Suppressor macrophage treated with lipopolysaccharide for 4 hours (primary cell): ENCODE measurements at regions not wholly inside any gene's neighbourhood (a gene's known extent, or its start where the extent isn't known, plus 50 kb on each side); places are given as distances from the start of the nearest gene placed in this dataset.
A peak's percentile ranks its signal among the peaks of the same experiment; 100 is the strongest.
"Not testable (repeated sequence)": the region's sequence is repeated elsewhere in the genome, so short reads cannot be mapped to it uniquely, and the experiment has no call there.

ENCODE experiments used
- DNase-seq: peaks from one replicate; pipeline ENCODE4 v3.0.0-alpha.2; 2020

GRCh38 chr4:103982454-103982853 is 262.7 kb upstream of the TACR3 start:
- no peak for DNase-seq

- no peak for DNase-seq
These were observed 228.6 kb upstream of the TACR3 start for GRCh38 chr4:103948244-103949018.

GRCh38 chr4:103947617-103948016 is 227.8 kb upstream of the TACR3 start:
- DNase-seq, result no peak

DNA sequence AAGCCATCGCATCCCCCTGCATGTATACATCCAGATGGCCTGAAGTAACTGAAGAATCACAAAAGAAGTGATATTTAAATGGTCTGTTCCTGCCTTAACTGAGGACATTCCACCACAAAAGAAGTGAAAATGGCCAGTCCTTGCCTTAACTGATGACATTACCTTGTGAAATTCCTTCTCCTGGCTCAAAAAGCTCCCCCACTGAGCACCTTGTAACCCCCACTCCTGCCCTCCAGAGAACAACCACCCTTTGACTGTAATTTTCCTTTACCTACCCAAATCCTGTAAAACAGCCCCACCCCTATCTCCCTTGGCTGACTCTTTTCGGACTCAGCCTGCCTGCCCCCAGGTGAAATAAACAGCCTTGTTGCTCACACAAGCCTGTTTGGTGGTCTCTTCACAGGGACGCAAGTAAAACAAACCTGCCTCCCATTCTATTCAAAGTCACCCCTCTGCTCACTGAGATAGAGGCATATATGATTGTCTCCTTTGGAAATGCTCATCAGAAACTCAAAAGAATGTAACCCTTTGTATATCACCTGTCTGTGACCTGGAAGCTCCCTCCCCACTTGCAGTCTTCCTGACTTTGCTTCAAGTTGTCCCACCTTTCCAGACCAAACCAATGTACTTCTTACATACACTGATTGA is 227.0 kb upstream of the TACR3 start:
- not testable (repeated sequence) for DNase-seq

GRCh38 chr4:103938488-103938887 is 218.7 kb upstream of the TACR3 start:
- no peak for DNase-seq

DNA sequence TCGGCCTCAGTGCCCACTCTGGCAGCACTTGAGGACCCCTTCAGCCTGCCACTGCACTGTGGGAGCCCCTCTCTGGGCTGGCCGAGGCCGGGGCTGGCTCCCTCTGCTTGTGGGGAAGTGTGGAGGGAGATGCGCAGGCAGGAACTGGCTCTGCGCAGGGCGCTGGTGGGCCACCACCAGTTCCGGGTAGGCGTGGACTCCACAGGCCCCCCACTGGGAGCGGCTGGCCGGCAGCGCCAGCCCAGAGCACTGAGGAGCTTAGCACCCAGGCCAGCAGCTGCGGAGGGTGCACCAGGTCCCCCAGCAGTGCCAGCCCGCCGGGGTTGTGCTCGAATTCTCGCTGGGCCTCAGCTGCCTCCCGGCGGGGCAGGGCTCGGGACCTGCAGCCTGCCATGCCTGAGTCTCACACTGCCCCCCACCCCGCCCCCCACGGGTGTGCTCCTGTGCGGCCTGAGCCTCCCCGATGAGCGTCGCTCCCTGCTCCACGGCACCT is 216.9 kb upstream of the TACR3 start:
- DNase-seq, result no peak

GRCh38 chr4:103934178-103934789 is 214.5 kb upstream of the TACR3 start:
- DNase-seq, result peak; percentile 77

DNA sequence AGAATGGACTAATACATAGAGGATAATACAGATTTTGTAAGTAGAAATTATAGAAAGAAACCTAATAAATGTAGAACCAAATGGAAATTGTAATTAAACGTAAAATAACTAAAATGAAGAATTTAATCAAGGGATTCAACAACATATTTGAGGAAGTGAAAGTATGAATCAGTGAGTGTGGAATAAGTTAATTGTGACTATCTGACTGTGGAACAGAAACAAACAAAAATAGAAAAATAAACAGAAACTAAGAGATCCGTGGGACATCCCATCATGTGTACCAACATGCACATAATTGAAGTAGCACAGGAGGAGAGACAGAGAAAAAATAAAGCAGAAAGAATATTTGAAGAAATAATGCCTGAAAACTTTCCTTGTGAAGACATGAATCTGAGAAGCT is 208.6 kb upstream of the TACR3 start:
- peak; percentile 3 for DNase-seq

- no peak for DNase-seq
These were observed 203.8 kb upstream of the TACR3 start for GRCh38 chr4:103923551-103923950.

- no peak for DNase-seq
These were observed 198.4 kb upstream of the TACR3 start for GRCh38 chr4:103918214-103918613.

DNA sequence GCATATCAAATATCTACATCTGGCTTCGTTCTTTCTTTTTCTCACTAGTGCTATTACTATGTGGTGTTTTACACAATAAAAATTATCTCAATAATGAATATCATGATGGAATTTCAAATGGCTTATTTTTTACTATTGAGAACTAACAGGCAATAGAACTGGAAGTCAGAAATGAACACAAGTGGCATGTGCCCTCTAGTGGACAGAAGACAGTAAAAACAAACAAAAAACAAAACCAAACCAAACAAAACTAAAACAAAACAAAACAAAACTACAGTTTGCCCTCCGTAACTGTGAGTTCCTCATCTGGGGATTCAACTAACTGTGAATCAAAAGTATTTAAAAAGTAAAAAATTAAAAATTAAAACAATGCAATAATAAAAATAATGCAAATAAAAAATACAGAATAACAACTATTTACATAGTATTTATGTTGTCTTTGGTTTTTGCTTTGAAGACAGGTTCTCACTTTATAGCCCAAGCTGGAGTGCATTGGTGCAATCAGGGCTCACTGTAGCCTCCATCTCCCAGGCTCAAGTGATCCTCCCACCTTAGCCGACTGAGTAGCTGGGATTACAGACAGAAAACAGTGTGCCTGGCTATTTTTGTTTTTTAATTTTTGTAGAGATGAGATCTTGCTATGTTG is 195.6 kb upstream of the TACR3 start:
- peak; percentile 26 for DNase-seq

DNA sequence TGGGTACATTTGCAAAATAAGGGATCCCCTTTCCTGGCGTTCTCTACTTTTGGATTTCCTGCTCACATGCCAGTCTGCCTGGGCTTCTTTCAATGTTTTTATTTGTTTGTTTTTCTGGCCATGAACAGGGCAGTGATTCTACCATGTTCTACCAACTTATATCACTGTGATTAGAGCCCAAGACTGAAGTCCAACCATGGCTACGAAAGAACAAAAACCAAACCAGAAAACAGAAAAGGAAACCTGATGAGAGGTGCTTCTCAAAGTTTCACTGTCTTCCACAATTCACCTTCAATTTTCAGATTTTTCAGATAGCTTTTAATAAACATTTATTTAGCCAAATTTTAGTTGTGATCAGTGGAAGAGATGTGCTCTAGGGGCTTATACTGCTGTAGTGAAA is 187.6 kb upstream of the TACR3 start:
- DNase-seq, result no peak

DNA sequence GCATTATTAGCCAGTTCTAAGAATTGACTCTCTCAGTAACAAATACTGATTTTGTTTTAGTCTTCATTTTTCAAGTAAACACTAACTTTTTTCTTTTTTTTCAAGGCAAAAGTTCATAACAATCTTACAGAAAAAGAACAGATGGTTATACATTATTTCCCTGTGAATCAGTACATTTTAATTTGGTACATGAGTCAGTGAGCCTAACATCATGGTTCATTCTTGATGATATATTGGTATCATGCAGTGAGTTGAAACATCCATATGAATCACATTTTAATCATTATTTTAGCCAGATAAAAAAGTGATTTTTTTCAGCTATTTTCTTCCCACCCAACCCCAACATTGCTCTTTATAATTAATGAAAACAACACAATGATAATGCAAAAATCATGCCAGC is 184.3 kb upstream of the TACR3 start:
- DNase-seq, result no peak

DNA sequence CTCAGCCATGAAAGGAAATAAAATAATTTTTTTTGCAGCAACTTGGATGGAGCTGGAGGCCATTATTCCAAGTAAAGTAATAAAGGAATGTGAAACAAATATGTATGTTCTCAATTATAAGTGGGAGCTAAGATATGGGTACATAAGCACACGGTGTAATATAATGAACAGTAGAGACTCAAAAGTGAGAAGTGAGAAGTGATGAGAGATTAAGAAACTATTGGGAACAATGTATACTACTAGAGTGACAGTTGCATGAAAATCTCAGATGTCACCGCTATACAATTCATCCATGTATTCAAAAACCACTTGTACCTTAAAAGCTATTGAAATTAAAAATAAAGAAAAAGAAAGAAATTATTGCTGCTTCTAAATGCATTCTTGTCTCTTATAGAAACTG is 182.9 kb upstream of the TACR3 start:
- DNase-seq, result no peak

GRCh38 chr4:103895876-103896465 is 176.2 kb upstream of the TACR3 start:
- DNase-seq, result no peak

DNA sequence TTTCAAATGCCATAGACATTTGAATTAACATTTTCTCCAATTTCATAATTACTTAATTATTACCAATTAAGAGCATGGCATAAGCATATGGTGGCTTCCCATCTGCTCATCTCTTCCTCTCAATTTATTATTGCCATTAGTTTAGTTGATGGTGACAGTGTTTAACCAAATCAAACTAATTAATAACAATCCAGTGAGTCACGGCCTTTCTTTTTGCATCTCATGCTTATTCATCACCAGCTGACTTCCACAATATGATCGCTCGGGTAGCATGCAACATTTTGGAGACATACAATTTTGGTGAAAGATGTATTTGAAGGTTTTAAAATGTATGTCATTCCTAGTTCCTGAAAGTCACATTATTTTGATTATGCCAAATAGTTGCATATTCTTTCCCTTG is 172.8 kb upstream of the TACR3 start:
- DNase-seq, result no peak

- no peak for DNase-seq
These were observed 167.4 kb upstream of the TACR3 start for GRCh38 chr4:103887191-103887590.

DNA sequence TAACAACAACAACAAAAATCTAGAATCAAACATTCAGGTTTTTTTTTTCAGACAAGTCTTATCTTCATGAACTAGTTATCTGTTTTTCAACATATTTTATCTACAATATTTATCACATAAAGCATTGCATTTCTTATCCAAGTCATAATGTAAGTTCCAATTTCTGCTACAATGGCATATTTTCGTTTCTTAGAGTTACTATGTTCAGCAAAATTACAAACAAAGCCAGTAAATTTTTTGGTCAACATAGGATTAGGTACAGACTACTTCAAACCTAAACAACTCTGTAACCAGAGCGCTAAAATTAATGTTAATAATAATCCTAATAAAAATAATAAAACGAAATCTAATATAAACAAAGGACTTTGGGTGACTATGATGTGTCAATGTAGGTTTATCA is 165.4 kb upstream of the TACR3 start:
- DNase-seq, result no peak

- DNase-seq, result no peak
These were observed 147.5 kb upstream of the TACR3 start for GRCh38 chr4:103867311-103867710.

DNA sequence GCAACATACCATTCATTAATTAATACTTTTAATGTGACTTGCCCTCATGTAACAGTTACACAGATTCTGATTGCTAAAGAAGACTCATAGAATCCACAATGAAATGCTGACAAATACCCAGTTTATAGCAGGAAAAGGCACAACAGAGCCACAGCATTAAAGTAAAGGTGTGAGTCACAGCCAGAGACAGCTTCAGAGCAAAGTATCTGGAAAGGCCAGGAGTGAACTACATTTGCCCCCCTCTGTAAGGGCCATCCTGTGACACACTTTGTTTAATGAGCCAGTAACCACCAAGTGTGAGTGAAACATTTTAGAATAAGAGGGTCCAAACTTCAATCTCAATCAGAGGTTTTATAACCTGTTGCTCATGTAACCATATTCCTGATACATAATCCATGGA is 133.8 kb upstream of the TACR3 start:
- DNase-seq, result no peak

DNA sequence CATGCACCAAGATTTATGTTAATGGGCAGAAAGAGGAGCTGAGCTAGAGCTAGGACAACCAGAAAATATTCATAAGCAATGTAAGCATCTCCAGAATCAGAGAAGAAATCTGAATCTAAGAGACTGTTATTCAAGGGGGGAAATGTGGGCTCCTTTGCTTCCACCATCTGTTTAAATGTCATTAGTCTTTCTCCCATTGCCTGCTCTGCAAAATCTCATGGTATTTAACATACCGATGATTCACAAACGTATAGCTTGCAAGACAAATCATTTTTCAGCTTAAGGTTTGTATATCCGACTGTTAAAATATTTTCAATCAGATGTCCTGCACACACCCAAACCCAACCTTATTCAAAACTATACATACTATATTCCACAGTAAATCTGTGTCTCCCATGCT is 133.4 kb upstream of the TACR3 start:
- DNase-seq, result no peak

GRCh38 chr4:103845075-103845474 is 125.3 kb upstream of the TACR3 start:
- DNase-seq, result no peak

- DNase-seq, result no peak
These were observed 123.0 kb upstream of the TACR3 start for GRCh38 chr4:103842637-103843239.
